GM12865 (cell line): ENCODE measurements at regions not wholly inside any gene's neighbourhood (a gene's known extent, or its start where the extent isn't known, plus 50 kb on each side); places are given as distances from the start of the nearest gene placed in this dataset.

Experiments used
- DNase-seq: peaks from one replicate; pipeline ENCODE4 v3.0.0; 2010; ENCODE audit warnings: low read depth
- H3K4me3 ChIP-seq: 2 replicates; pipeline ENCODE4 v1.5.1; 2011; ENCODE audit warnings: mild to moderate bottlenecking, low read depth, low read length, control low read depth
- CTCF ChIP-seq: IDR thresholded peaks from 2 replicates; pipeline ENCODE4 v1.5.1; 2011; ENCODE audit warnings: low read length, control low read depth, low read depth, inconsistent platforms; ENCODE audit not compliant: insufficient read depth; ENCODE audit errors: missing control alignments

DNA sequence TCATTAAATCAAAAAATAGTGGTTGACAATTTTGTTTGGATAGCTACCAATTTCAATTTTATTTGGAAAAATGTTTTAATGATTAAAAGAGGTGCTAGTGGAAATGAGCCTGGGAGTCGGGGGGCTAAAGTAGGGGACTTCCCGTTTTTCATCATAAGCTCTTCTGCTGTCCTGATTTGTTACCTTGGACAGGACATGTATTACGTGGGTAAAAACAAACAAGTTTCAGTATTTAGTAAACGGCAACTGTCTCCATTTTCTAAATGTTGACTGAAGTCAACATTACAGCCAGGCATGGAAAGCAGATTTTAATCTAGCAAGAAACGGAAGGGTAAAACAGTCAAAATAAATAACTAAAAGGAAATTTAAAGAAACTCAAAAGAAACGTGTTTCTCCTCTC, 212.3 kb upstream of the GRAMD2B start:
- TF ChIP-seq CTCF, result no peak
- H3K4me3 ChIP-seq, result no peak overlapping the region
- no peak for DNase-seq

GRCh38 chr5:126219616-126220015, 203.6 kb upstream of the GRAMD2B start:
- DNase-seq, result no peak
- no peak overlapping the region for H3K4me3 ChIP-seq
- TF ChIP-seq CTCF, result no peak

- H3K4me3 ChIP-seq, result no peak overlapping the region
- no peak for DNase-seq
- TF ChIP-seq CTCF, result no peak
These were observed 202.5 kb upstream of the GRAMD2B start for GRCh38 chr5:126220725-126221124.

DNA sequence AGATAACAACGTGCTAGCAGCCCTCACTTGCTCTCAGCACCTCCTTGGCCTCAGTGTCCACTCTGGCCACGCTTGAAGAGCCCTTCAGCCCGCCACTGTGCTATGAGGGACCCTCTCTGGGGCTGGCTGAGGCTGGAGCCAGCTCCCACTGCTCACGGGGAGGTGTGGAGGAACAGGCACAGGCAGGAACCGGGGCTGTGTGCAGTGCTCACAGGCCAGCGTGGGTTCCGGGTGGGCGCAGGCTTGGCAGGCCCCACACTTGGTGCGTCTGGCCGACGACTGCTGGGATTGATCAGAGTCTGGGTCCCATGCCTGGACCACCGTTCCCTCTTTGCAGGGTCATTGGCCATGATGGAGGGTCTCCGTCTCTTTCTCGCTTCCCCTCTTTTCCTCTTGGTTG, 194.3 kb upstream of the GRAMD2B start:
- TF ChIP-seq CTCF, result no peak
- no peak overlapping the region for H3K4me3 ChIP-seq
- no peak for DNase-seq

DNA sequence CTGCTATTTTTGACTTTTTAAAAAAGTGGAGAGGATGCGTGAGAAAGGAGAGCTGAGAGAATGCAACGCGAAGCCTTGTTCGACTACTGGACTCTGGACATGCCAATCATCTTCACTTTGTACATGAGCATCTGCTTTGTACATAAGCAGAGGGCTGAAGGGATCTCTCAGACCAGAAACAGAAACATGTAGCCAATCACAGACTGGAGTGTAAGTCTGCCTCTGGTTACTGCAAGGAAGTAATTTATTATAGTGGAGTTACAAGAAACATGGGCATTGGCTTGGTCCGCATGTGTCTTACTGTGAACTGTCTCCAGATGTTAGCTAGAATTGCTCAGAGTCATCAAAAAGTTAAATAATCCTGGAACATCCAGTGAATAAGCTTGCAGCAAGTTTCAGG, 190.0 kb upstream of the GRAMD2B start:
- no peak overlapping the region for H3K4me3 ChIP-seq
- TF ChIP-seq CTCF, result no peak
- no peak for DNase-seq

DNA sequence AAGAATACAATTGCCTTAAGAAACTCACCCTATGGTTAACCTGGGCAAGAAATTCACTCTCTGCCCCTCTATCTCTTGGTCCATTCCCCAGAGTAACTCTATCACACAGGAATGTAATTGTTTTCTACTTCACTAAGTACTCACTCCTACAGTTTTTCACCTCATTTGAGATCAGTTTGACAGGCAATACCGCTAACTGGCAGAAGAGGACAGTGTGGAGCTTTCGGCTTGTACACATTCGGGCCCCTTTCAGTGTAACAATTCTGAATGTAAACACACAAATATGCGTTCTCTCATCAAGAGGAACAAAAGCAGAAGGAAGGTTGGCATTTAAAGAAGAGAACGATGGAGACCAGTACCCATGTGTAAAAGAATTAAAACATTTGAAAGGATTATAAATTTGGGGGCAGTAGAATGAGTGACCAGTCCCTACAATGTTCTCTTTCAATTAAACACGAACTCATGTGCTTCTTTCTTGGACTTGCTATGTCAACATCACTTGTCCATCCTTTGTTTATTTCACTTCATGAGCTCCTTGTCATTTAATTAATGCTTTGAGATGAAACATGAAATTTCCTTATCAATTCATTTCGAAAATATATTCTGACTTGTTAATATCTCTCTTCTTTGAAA, 188.5 kb upstream of the GRAMD2B start:
- peak; percentile 30 for DNase-seq
- no peak overlapping the region for H3K4me3 ChIP-seq
- peak; percentile 64 for TF ChIP-seq CTCF

DNA sequence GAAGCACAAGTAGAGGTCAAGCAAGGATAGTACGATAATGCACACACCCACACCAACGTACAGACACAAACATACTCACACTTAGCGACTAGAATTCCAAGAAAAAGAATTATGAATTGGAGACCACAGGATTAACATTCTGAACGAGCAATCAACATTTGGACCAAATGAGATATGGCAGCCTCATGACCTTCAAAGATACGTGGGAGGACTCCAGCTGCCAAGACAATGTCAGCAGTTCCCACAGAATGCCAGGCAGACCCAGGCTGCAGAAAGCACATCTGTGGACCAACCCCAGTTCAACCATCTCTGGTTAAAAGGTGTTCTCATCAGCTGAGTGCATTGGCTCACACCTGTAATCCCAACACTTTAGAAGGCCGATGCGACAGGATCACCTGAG, 187.6 kb upstream of the GRAMD2B start:
- no peak for TF ChIP-seq CTCF
- no peak overlapping the region for H3K4me3 ChIP-seq
- no peak for DNase-seq
